GM12878 (cell line): ENCODE measurements at regions not wholly inside any gene's neighbourhood (a gene's known extent, or its start where the extent isn't known, plus 50 kb on each side); places are given as distances from the start of the nearest gene placed in this dataset.

ENCODE experiments used
- BRCA1 ChIP-seq: IDR thresholded peaks from 2 replicates; pipeline ENCODE4 v1.6.1; 2011; ENCODE audit warnings: low read depth, low read length, improper control_type of control experiment
- HCFC1 ChIP-seq: fragments of 150-350 bp; IDR thresholded peaks from 2 replicates; pipeline ENCODE4 v1.6.1; 2014; ENCODE audit warnings: low read length
- HDAC2 ChIP-seq: fragments of 200-600 bp; sonication (generic); IDR thresholded peaks from 2 replicates; pipeline ENCODE4 v1.6.1; 2017
- IRF4 ChIP-seq: IDR thresholded peaks from 2 replicates; pipeline ENCODE4 v1.6.1; 2011; ENCODE audit warnings: low read depth, low read length
- MYC ChIP-seq: IDR thresholded peaks from 2 replicates; pipeline ENCODE4 v1.6.1; 2011; ENCODE audit warnings: mild to moderate bottlenecking, low read length, moderate library complexity, inconsistent platforms; ENCODE audit not compliant: insufficient read depth, insufficient replicate concordance, insufficient read length, severe bottlenecking
- NR2C1 ChIP-seq: fragments of 450-650 bp; IDR thresholded peaks from 2 replicates; pipeline ENCODE4 v1.6.1; 2017; ENCODE audit warnings: antibody characterized with exemption, mild to moderate bottlenecking, moderate library complexity
- RAD21 ChIP-seq: IDR thresholded peaks from 2 replicates; pipeline ENCODE4 v1.6.1; 2011; ENCODE audit warnings: mild to moderate bottlenecking, low read depth, low read length, moderate library complexity; ENCODE audit not compliant: insufficient read depth
- RFX5 ChIP-seq: IDR thresholded peaks from 2 replicates; pipeline ENCODE4 v1.6.1; 2011; ENCODE audit warnings: low read depth, low read length, improper control_type of control experiment
- SREBF2 ChIP-seq: IDR thresholded peaks from 2 replicates; pipeline ENCODE4 v1.6.1; 2012; ENCODE audit warnings: mild to moderate bottlenecking, low read length
- TCF12 ChIP-seq: IDR thresholded peaks from 2 replicates; pipeline ENCODE4 v1.6.1; 2011; ENCODE audit warnings: low read depth, mild to moderate bottlenecking, low read length
- ZZZ3 ChIP-seq: IDR thresholded peaks from 2 replicates; pipeline ENCODE4 v1.6.1; 2011; ENCODE audit warnings: low read depth; ENCODE audit not compliant: control insufficient read depth, insufficient read length
- TF ChIP-seq, protein P1 (sequence below): IDR thresholded peaks from 2 replicates; pipeline ENCODE4 v1.6.1; 2012; ENCODE audit warnings: low read depth, low read length, improper control_type of control experiment
- TF ChIP-seq, protein P2 (sequence below), 3 experiments: IDR thresholded peaks in 2 of 3; conservative IDR thresholded peaks in 1 of 3; 2 replicates each; pipeline ENCODE4 v1.5.1; 2011; ENCODE audit warnings: low read depth in 3 of 3, low read length in 3 of 3, mild to moderate bottlenecking in 3 of 3, control low read depth in 2 of 3, moderate library complexity in 2 of 3, inconsistent platforms in 1 of 3, mixed read lengths in 1 of 3; ENCODE audit not compliant: control insufficient read depth in 2 of 3, insufficient read depth in 1 of 3; ENCODE audit errors: extremely low read depth in 1 of 3
- TF ChIP-seq, protein P3 (sequence below): fragments of 450-650 bp; formaldehyde crosslinking; IDR thresholded peaks from 2 replicates; pipeline ENCODE4 v1.5.0; 2022; ENCODE audit warnings: mild to moderate bottlenecking, missing genetic modification characterization

DNA sequence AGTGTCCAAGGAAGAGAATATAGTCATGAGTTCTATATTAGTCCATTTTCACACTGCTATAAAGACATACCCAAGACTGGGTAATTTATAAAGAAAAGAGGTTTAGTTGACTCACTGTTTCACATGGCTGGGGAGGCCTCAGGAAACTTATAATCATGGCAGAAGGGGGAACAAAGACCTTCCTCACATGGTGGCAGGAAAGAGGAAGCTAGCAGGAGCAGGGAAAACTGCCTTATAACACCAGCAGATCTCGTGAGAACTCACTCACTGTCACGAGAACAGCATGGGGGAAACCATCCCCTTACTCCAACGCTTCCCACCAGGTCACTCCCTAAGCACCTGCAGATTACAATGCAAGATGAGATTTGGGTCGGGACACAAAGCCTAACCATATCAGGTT lies 139.0 kb upstream of the ZNF438 start:
- no peak for TF ChIP-seq SREBF2
- no peak for TF ChIP-seq BRCA1
- TF ChIP-seq, protein P1, sequence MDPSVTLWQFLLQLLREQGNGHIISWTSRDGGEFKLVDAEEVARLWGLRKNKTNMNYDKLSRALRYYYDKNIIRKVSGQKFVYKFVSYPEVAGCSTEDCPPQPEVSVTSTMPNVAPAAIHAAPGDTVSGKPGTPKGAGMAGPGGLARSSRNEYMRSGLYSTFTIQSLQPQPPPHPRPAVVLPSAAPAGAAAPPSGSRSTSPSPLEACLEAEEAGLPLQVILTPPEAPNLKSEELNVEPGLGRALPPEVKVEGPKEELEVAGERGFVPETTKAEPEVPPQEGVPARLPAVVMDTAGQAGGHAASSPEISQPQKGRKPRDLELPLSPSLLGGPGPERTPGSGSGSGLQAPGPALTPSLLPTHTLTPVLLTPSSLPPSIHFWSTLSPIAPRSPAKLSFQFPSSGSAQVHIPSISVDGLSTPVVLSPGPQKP = no peak
- no peak for TF ChIP-seq RFX5
- TF ChIP-seq, protein P2, sequence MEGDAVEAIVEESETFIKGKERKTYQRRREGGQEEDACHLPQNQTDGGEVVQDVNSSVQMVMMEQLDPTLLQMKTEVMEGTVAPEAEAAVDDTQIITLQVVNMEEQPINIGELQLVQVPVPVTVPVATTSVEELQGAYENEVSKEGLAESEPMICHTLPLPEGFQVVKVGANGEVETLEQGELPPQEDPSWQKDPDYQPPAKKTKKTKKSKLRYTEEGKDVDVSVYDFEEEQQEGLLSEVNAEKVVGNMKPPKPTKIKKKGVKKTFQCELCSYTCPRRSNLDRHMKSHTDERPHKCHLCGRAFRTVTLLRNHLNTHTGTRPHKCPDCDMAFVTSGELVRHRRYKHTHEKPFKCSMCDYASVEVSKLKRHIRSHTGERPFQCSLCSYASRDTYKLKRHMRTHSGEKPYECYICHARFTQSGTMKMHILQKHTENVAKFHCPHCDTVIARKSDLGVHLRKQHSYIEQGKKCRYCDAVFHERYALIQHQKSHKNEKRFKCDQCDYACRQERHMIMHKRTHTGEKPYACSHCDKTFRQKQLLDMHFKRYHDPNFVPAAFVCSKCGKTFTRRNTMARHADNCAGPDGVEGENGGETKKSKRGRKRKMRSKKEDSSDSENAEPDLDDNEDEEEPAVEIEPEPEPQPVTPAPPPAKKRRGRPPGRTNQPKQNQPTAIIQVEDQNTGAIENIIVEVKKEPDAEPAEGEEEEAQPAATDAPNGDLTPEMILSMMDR (IDR thresholded peaks at IDR 0.05 in 2 of 3, conservative IDR thresholded peaks at IDR 0.05 in 1 of 3; ENCODE audit: control insufficient read depth in 2 of 3, extremely low read depth in 1 of 3, insufficient read depth in 1 of 3, low read depth in 3 of 3, low read length in 3 of 3) = no peak
- no peak for TF ChIP-seq ZZZ3
- no peak for TF ChIP-seq RAD21
- TF ChIP-seq MYC = no peak
- TF ChIP-seq, protein P3, sequence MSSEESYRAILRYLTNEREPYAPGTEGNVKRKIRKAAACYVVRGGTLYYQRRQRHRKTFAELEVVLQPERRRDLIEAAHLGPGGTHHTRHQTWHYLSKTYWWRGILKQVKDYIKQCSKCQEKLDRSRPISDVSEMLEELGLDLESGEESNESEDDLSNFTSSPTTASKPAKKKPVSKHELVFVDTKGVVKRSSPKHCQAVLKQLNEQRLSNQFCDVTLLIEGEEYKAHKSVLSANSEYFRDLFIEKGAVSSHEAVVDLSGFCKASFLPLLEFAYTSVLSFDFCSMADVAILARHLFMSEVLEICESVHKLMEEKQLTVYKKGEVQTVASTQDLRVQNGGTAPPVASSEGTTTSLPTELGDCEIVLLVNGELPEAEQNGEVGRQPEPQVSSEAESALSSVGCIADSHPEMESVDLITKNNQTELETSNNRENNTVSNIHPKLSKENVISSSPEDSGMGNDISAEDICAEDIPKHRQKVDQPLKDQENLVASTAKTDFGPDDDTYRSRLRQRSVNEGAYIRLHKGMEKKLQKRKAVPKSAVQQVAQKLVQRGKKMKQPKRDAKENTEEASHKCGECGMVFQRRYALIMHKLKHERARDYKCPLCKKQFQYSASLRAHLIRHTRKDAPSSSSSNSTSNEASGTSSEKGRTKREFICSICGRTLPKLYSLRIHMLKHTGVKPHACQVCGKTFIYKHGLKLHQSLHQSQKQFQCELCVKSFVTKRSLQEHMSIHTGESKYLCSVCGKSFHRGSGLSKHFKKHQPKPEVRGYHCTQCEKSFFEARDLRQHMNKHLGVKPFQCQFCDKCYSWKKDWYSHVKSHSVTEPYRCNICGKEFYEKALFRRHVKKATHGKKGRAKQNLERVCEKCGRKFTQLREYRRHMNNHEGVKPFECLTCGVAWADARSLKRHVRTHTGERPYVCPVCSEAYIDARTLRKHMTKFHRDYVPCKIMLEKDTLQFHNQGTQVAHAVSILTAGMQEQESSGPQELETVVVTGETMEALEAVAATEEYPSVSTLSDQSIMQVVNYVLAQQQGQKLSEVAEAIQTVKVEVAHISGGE (CRISPR knock-in tag) = no peak
- no peak for TF ChIP-seq TCF12
- no peak for TF ChIP-seq IRF4
- TF ChIP-seq NR2C1 = no peak
- TF ChIP-seq HCFC1 = no peak
- no peak for TF ChIP-seq HDAC2
